ENCODE measurements at regions not wholly inside any gene's neighbourhood (a gene's known extent, or its start where the extent isn't known, plus 50 kb on each side); places are given as distances from the start of the nearest gene placed in this dataset.

DNA sequence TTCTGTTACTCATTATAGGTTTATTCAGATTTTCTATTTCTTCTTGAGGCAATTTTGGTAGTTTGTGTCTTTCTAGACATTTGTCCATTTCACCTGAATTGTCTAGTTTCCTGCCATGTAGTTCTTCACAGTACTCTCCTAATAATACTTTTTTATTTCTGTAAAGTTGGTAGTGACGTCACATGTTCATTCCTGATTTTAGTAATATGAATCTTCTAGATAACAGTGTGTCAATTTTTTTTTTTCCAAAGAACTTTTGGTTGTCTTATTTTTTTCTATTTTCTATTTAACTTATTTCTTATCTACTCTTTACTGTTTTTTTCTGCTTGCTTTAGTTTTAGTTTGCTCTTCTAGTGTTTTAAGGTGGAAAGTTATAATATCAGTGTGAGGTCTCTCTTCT, 197.3 kb upstream of the SHH start:
- TF ChIP-seq CTCF (conservative IDR thresholded peaks at IDR 0.05; ENCODE audit: low read depth, low read length): no peak
- no peak for TF ChIP-seq ELK1 (IDR thresholded peaks at IDR 0.05; ENCODE audit: borderline replicate concordance, low read depth, low read length)
- no peak for TF ChIP-seq BHLHE40 (IDR thresholded peaks at IDR 0.05; ENCODE audit: low read depth, low read length)
- no peak for TF ChIP-seq MAZ (IDR thresholded peaks at IDR 0.05; ENCODE audit: borderline replicate concordance, low read depth, low read length)
- no peak for TF ChIP-seq POLR2A (IDR thresholded peaks at IDR 0.05; ENCODE audit: low read depth, low read length)
- TF ChIP-seq SMC3 (IDR thresholded peaks at IDR 0.05; ENCODE audit: low read depth, low read length): no peak
- no peak for TF ChIP-seq MXI1 (IDR thresholded peaks at IDR 0.05; ENCODE audit: borderline replicate concordance, low read depth, low read length)
- no peak for TF ChIP-seq RCOR1 (IDR thresholded peaks at IDR 0.05; ENCODE audit: insufficient replicate concordance, low read length)
